ENCODE measurements at regions not wholly inside any gene's neighbourhood (a gene's known extent, or its start where the extent isn't known, plus 50 kb on each side); places are given as distances from the start of the nearest gene placed in this dataset.
A peak's percentile ranks its signal among the peaks of the same experiment; 100 is the strongest.
"Not testable (repeated sequence)": the region's sequence is repeated elsewhere in the genome, so short reads cannot be mapped to it uniquely, and the experiment has no call there.

- no peak for DNase-seq (ENCODE audit: low spot score)
Observed at GRCh38 chr12:22810036-22810435, 185.1 kb downstream of the ETNK1 start.

DNA sequence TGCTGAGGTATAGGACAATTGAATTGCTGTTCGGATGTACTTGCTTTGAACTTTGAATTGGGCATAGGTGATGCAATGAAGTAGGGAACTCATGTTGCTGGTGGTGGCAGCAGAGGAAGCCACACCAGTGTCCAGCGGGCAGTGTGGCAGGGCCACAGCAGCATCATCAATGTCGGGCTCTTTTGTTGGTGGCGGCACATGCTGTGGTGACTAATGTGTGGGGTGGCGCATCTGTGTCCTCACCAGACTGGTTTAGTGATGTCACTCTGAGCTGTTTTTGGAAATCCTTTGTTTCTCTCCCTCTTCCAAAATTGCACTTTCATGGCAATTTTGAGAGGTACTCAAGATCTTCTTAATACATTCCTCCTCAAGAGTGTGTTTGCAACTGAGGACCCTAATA, 187.6 kb downstream of the ETNK1 start:
- no peak for DNase-seq (ENCODE audit: low spot score)

DNA sequence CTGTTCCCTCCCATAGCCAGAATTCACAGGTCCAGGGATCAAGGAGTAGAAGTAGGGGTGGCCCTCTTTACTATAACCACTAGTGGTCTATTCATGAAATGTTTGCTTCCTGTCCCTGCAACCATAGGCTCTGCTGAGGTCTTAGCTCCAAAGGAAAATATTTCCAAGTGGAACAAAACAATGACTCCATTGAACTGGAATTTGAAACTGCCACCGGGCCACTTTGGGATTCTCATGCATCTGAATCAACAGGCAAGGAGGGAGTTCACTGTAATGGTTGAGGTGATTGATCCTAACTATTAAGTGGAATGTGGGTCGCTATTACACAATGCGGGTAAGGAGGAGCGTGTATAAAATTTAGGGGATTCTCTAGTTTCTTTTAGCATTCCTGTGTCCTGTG, 197.0 kb downstream of the ETNK1 start:
- DNase-seq (ENCODE audit: low spot score): no peak

- no peak for DNase-seq (ENCODE audit: low spot score)
Observed at GRCh38 chr12:22826026-22826425, 201.1 kb downstream of the ETNK1 start.

DNA sequence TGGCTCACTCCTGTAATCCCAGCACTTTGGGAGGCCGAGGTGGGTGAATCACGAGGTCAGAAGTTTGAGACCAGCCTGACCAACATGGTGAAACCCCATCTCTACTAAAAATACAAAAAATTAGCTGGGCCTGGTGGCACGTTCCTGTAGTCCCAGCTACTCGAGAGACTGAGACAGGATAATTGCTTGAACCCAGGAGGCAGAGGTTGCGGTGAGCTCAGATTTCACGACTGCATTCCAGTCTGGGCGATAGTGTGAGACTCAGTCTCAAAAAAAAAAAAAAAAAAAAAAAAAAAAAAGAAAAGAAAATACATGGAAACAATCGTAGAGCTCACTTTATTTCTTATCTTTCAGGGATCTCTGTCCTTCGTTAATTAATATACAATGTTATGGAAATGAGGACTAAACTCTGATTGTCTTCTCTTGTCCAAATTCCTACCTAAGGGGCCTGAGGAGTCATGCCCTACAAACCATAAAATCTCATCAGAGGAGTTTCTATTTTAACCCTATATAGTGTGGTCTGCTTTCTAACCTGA, 201.5 kb downstream of the ETNK1 start:
- not testable (repeated sequence) for DNase-seq (ENCODE audit: low spot score)

DNA sequence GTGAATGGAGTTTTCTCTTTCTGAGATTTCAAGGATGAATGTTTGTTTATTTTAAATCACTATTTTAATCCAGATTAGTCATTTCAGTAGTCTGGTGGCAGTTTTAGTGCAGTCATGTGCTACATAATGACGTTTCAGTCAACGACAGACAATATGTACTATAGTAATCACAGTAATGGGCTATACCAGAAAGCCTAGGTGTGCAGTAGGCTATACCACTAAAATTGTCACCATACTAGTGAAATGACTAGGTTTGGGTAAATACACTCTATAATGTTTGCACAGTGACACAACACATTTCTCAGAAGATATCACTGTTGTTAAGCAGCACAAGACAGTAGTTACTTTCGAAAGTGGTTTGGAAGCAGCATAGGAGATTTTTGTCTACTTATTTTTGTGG, 203.1 kb downstream of the ETNK1 start:
- DNase-seq (ENCODE audit: low spot score): no peak

GRCh38 chr12:22835431-22835830, 210.5 kb downstream of the ETNK1 start:
- DNase-seq (ENCODE audit: low spot score): no peak

- DNase-seq (ENCODE audit: low spot score): no peak
Observed at GRCh38 chr12:22850185-22850584, 225.2 kb downstream of the ETNK1 start.

GRCh38 chr12:22851532-22851931, 226.6 kb downstream of the ETNK1 start:
- no peak for DNase-seq (ENCODE audit: low spot score)

DNA sequence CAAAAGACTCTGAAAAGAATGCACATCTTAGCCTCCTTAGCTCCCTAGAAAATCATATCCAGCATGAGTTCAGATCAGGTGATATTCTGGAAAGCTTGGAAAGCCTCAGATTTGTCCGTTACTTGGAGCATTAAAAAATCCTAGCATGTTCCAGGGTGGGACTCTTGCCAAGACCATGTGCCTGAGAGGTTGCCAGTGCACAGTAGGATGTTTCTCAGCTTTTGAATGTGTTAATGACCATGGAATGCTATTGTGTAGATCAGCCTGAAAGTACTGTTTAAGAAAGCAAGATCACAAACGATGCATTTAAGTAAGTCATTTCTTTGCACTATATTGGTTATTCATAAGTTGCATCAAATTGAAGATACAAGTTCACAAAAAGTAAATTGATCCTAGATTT, 230.5 kb downstream of the ETNK1 start:
- DNase-seq (ENCODE audit: low spot score): no peak

GRCh38 chr12:22856178-22856577, 231.2 kb downstream of the ETNK1 start:
- peak; percentile 54 for DNase-seq (ENCODE audit: low spot score)

DNA sequence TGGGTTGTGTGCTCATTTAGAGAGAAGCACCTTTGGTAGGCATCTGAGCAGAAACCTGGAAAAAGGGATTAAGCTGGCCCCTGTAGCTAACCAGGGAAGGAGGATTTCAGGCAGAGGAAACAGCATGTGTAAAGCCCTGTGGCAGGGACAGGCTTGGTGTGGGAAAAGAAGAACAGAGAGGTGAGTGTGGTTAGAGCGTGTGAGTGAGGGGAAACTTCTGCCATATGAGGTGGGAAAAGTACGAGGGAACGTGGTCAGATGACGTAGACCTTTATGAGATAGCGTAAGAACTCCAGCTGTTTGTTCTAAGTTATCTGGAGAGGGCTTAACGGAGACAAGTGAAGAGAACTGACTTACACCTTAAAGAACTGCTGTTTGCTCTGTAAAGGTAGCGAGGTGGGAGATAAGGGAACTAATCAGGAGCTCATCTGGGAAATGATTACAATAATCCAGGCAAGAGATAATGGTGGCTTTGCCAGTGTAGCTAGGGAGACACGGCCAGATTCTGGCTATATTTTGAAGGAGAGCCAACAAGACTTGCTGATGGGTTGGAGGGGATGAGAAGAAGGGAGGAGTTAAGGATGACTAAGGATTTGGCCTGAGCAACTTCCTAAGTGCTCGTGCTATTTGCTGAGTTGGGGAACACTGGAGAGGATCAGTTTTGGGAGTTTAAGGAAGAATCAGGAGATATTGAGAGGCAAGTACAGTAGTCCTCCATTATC, 234.0 kb downstream of the ETNK1 start:
- DNase-seq (ENCODE audit: low spot score): no peak

DNA sequence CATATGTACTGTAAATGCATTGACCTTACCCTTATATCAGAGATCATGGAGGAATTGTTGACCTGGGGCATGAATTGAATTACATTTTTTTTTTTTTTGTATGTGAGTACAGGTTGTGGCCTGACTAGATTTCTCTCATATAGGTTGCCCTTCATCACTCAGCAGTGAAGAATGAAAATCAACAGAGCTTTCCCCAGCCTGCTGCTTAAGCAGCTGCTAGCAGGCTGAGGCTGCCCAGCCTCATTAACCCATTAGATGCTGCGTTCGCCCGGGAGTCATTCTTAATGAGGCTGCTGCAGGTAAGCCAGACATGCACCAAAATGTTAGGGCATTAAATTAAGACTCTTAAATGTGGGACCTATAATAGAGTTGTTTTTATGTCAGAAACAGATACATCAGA, 236.0 kb downstream of the ETNK1 start:
- no peak for DNase-seq (ENCODE audit: low spot score)

DNA sequence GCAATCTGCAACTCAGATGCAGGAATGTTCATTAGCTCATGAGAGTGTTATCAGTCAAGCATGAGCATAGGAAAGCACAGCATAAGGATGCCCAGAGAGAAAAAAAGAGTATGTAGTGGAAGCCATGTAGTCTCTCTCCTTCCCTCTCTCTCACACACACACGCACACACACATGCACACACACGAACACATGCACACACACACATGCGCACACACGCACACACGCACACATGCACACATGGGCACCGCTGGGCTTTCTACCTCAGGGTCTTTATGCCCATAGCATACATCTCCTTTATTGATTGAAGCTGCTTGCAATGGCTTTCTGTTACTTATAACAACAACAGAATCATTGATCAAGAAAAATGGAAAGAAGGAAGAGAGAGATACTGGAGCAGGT, 240.9 kb downstream of the ETNK1 start:
- DNase-seq (ENCODE audit: low spot score): no peak

- no peak for DNase-seq (ENCODE audit: low spot score)
Observed at GRCh38 chr12:22866406-22866805, 241.4 kb downstream of the ETNK1 start.

DNA sequence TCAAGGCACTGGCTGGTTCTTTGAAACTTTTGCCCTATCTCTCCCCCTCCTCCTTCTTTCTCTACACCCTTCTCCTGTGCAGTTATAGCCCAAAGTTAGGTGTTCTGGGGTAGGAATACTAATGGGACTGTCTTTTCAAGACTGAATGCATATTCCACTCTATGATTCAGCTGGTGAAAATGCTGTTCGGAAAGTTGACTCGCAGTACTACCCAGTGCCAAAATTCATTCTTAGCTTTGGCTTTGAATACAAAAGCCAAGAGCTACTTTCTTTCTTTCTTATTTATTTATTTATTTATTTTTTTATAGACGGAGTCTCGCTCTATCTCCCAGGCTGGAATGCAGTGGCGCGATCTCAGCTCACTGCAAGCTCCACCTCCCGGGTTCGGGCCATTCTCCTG, 249.2 kb downstream of the ETNK1 start:
- no peak for DNase-seq (ENCODE audit: low spot score)

GRCh38 chr12:22876262-22876661, 251.3 kb downstream of the ETNK1 start:
- no peak for DNase-seq (ENCODE audit: low spot score)

DNA sequence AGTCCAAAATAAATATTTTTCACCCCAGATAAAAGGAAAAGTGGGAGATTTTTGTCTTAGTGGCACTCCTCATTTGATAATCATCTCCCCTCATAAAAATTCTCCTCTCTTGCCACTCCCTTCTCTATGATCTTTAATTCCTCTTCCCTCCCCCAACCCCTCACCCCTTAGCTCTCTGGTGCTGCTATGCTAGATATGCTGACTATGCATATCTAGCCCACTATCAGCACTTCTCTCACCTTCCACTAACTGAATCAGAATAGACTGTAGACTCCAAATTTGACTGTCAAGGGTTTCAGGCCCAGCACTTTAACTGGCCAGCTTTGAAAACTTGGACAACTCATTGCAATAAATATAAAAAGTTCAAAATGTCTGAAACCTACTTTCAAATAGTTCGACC, 254.2 kb downstream of the ETNK1 start:
- DNase-seq (ENCODE audit: low spot score): no peak

- DNase-seq (ENCODE audit: low spot score): no peak
Observed at GRCh38 chr12:22880331-22880730, 255.4 kb downstream of the ETNK1 start.

GRCh38 chr12:22880807-22881206, 255.8 kb downstream of the ETNK1 start:
- no peak for DNase-seq (ENCODE audit: low spot score)

GRCh38 chr12:22881878-22882385, 257.0 kb downstream of the ETNK1 start:
- DNase-seq (ENCODE audit: low spot score): no peak

DNA sequence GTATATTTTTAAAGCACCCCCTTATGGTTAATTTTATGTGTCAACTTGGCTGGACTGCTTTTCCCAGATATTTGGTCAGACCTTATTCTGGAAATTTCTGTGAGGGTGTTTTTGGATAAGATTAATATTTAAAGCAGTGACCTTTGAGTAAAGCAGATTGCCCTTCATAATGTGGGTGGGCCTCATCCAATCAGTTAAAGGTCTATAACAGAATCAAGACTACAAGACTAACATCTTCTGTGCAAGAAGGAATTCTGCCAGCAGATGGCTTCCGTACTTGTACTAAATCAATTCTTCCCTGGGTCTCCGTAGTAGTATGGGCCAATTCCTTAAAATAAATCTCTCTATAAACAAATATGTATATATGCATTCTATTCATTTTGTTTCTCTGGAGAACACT, 257.6 kb downstream of the ETNK1 start:
- no peak for DNase-seq (ENCODE audit: low spot score)

DNA sequence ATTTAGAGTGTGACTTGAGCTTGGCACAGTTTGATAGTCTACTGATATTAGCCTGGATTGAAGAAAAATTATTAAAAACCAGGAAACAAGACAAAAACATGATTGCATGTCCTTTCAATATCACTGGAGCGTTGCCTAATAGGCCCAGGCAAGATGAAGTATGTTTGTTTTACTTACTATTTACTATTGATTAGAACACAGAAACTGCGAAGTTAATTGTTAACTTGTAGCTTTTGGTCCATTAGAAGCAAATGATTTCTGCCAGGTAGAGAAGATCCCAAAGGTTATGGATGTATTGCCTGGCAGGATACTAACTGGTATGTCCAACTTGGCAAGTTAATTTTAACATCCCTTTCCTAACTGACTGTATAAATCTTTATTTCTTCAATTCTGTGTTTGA, 268.9 kb downstream of the ETNK1 start:
- no peak for DNase-seq (ENCODE audit: low spot score)

- DNase-seq (ENCODE audit: low spot score): no peak
Observed at GRCh38 chr12:22899184-22899583, 274.2 kb downstream of the ETNK1 start.

Measured in LoVo (cell line).